HL-60 (cell line): ENCODE measurements at regions not wholly inside any gene's neighbourhood (a gene's known extent, or its start where the extent isn't known, plus 50 kb on each side); places are given as distances from the start of the nearest gene placed in this dataset.

ENCODE experiments used
- DNase-seq, 2 experiments: peaks; one replicate each; pipeline ENCODE4 v3.0.0-alpha.2; 2010 to 2020; ENCODE audit warnings: low read depth in 1 of 2, low spot score in 1 of 2
- H3K27ac ChIP-seq: fragments of 250-450 bp; sonication (Bioruptor Pico); replicated peaks from 2 replicates; pipeline ENCODE4 v1.5.1; 2020; ENCODE audit warnings: mild to moderate bottlenecking, moderate library complexity
- H3K27me3 ChIP-seq: fragments of 250-450 bp; sonication (Bioruptor Pico); 2 replicates; pipeline ENCODE4 v1.5.1; 2021; ENCODE audit warnings: mild to moderate bottlenecking, moderate library complexity; ENCODE audit not compliant: insufficient read depth, poor library complexity, severe bottlenecking
- H3K4me3 ChIP-seq: replicated peaks from 2 replicates; pipeline ENCODE4 v1.5.1; 2011; ENCODE audit warnings: mild to moderate bottlenecking, control low read depth, low read length; ENCODE audit not compliant: insufficient read depth
- GABPA ChIP-seq: IDR thresholded peaks from 2 replicates; pipeline ENCODE4 v1.6.1; 2012; ENCODE audit warnings: low read depth
- POLR2AphosphoS5 ChIP-seq: IDR thresholded peaks from 2 replicates; pipeline ENCODE4 v1.6.1; 2012; ENCODE audit warnings: low read depth
- SPI1 ChIP-seq: IDR thresholded peaks from 2 replicates; pipeline ENCODE4 v1.6.1; 2012; ENCODE audit warnings: low read depth, mild to moderate bottlenecking, borderline replicate concordance
- TF ChIP-seq, protein P1 (sequence below): IDR thresholded peaks from one replicate; pipeline ENCODE4 v1.5.1; 2011; ENCODE audit warnings: low read length, control low read depth, inconsistent platforms; ENCODE audit not compliant: insufficient read depth
- TF ChIP-seq, protein P2 (sequence below): IDR thresholded peaks from 2 replicates; pipeline ENCODE4 v1.6.1; 2012; ENCODE audit warnings: low read depth; ENCODE audit not compliant: insufficient replicate concordance

DNA sequence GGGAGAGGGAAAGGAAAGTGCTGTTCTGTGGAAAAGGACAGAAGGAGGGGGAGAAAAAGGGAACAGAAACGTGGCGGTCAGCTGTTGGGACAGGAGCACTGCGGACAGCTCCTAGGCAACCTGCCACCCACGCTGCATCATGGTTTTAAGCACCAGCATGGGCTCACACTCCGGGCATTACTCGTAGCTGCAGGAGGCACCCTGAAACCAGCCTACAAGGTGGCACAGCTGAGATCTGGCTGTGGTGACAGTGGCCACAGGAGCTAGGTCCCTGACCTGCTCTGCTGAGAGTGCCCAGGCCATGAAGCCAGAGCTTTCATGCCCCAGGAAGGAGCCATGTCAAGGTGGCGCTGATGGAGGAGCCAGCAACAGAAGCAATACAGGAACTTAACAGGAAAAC is 161.4 kb upstream of the ST8SIA2 start:
- H3K4me3 ChIP-seq = no peak overlapping the region
- H3K27ac ChIP-seq = no peak overlapping the region
- TF ChIP-seq GABPA = no peak
- TF ChIP-seq, protein P1, sequence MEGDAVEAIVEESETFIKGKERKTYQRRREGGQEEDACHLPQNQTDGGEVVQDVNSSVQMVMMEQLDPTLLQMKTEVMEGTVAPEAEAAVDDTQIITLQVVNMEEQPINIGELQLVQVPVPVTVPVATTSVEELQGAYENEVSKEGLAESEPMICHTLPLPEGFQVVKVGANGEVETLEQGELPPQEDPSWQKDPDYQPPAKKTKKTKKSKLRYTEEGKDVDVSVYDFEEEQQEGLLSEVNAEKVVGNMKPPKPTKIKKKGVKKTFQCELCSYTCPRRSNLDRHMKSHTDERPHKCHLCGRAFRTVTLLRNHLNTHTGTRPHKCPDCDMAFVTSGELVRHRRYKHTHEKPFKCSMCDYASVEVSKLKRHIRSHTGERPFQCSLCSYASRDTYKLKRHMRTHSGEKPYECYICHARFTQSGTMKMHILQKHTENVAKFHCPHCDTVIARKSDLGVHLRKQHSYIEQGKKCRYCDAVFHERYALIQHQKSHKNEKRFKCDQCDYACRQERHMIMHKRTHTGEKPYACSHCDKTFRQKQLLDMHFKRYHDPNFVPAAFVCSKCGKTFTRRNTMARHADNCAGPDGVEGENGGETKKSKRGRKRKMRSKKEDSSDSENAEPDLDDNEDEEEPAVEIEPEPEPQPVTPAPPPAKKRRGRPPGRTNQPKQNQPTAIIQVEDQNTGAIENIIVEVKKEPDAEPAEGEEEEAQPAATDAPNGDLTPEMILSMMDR = no peak
- TF ChIP-seq SPI1 = no peak
- TF ChIP-seq, protein P2, sequence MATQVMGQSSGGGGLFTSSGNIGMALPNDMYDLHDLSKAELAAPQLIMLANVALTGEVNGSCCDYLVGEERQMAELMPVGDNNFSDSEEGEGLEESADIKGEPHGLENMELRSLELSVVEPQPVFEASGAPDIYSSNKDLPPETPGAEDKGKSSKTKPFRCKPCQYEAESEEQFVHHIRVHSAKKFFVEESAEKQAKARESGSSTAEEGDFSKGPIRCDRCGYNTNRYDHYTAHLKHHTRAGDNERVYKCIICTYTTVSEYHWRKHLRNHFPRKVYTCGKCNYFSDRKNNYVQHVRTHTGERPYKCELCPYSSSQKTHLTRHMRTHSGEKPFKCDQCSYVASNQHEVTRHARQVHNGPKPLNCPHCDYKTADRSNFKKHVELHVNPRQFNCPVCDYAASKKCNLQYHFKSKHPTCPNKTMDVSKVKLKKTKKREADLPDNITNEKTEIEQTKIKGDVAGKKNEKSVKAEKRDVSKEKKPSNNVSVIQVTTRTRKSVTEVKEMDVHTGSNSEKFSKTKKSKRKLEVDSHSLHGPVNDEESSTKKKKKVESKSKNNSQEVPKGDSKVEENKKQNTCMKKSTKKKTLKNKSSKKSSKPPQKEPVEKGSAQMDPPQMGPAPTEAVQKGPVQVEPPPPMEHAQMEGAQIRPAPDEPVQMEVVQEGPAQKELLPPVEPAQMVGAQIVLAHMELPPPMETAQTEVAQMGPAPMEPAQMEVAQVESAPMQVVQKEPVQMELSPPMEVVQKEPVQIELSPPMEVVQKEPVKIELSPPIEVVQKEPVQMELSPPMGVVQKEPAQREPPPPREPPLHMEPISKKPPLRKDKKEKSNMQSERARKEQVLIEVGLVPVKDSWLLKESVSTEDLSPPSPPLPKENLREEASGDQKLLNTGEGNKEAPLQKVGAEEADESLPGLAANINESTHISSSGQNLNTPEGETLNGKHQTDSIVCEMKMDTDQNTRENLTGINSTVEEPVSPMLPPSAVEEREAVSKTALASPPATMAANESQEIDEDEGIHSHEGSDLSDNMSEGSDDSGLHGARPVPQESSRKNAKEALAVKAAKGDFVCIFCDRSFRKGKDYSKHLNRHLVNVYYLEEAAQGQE = no peak
- no peak for TF ChIP-seq POLR2AphosphoS5
- DNase-seq = no peak
- H3K27me3 ChIP-seq = peaks cover 2% of the 10 kb centered on the region

DNA sequence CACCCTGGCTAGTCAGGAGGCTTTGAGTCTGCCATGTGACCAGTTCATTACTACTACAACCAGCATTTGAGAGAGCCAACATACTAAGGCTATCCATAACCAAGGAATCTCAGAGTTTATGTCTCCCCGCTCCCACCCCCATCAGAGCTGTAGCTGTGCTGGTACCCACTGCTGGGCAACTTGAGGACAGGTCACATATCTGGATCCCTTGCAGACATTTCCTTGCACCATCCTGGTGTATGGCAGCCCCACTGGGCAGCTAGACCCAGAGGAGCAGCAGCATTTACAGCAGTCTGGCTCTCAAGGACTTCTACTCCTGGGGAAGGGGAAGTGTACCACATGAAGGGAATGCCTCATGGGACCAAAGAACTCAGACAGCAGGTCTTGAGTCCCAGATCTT is 160.8 kb upstream of the ST8SIA2 start:
- TF ChIP-seq SPI1 (no peak), POLR2AphosphoS5 (no peak), GABPA (no peak)
- TF ChIP-seq, protein P2 = no peak
- TF ChIP-seq, protein P1 = no peak
- peaks cover 2% of the 10 kb centered on the region for H3K27me3 ChIP-seq
- no peak overlapping the region for H3K4me3 ChIP-seq
- no peak for DNase-seq
- H3K27ac ChIP-seq = no peak overlapping the region

DNA sequence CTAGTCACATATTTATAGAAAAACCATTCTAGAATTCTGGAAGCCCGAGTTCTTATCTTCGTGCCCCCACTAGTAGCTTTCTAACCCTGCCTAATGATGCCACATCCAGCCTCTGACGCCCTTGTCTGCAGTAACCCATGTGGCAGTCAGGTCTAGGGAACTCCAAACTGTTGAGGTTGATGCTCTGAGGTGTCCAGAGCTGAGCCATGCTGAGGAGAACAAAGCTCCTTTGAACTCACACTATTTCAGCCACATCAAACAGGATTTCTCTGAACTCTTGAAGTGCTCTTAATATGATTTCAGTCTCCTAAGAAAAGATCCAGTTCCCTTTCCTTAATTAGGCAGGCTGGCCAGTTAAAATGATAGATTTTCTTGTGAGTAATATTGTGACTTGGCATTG is 150.5 kb upstream of the ST8SIA2 start:
- no peak overlapping the region for H3K27ac ChIP-seq
- TF ChIP-seq, protein P1 = no peak
- TF ChIP-seq POLR2AphosphoS5 (no peak), SPI1 (no peak), GABPA (no peak)
- TF ChIP-seq, protein P2 = no peak
- no peaks in the 10 kb centered on the region for H3K27me3 ChIP-seq
- DNase-seq = no peak
- H3K4me3 ChIP-seq = no peak overlapping the region
